22Rv1 (cell line): ENCODE measurements at regions not wholly inside any gene's neighbourhood (a gene's known extent, or its start where the extent isn't known, plus 50 kb on each side); places are given as distances from the start of the nearest gene placed in this dataset.
"Not testable (repeated sequence)": the region's sequence is repeated elsewhere in the genome, so short reads cannot be mapped to it uniquely, and the experiment has no call there.

Experiments
- ZFX ChIP-seq: fragments of 450-650 bp; IDR thresholded peaks from 2 replicates; pipeline ENCODE4 v1.6.1; 2017; ENCODE audit warnings: antibody characterized with exemption, borderline replicate concordance
- TF ChIP-seq, protein P1 (sequence below): fragments of 450-650 bp; IDR thresholded peaks from 2 replicates; pipeline ENCODE4 v1.5.1; 2017; ENCODE audit warnings: mild to moderate bottlenecking

- TF ChIP-seq, protein P1, sequence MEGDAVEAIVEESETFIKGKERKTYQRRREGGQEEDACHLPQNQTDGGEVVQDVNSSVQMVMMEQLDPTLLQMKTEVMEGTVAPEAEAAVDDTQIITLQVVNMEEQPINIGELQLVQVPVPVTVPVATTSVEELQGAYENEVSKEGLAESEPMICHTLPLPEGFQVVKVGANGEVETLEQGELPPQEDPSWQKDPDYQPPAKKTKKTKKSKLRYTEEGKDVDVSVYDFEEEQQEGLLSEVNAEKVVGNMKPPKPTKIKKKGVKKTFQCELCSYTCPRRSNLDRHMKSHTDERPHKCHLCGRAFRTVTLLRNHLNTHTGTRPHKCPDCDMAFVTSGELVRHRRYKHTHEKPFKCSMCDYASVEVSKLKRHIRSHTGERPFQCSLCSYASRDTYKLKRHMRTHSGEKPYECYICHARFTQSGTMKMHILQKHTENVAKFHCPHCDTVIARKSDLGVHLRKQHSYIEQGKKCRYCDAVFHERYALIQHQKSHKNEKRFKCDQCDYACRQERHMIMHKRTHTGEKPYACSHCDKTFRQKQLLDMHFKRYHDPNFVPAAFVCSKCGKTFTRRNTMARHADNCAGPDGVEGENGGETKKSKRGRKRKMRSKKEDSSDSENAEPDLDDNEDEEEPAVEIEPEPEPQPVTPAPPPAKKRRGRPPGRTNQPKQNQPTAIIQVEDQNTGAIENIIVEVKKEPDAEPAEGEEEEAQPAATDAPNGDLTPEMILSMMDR: not testable (repeated sequence)
- TF ChIP-seq ZFX: not testable (repeated sequence)
These were observed 68.2 kb downstream of the SYT15B start for GRCh38 chr10:47695149-47695548.
